ENCODE measurements at regions not wholly inside any gene's neighbourhood (a gene's known extent, or its start where the extent isn't known, plus 50 kb on each side); places are given as distances from the start of the nearest gene placed in this dataset.

DNA sequence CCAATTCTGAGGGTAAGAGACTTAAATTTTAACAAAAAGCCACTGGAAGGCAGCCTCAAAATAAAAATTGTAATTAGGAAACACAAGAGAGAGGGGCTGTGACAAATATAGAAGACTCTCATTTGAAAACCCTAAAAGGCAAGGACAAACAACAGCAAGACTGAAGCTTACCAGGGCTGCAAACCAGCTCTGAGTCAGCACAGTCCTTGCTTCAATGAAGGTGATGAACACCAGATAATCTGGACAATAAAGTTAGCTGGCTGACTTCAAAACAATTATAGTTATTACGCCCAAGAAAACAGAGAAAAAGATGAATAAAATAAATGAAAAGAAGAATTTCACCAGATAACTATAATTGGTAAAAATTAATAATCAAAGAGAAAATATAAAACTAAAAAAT lies 149.3 kb upstream of the NSMCE3 start:
- no peak for DNase-seq

DNA sequence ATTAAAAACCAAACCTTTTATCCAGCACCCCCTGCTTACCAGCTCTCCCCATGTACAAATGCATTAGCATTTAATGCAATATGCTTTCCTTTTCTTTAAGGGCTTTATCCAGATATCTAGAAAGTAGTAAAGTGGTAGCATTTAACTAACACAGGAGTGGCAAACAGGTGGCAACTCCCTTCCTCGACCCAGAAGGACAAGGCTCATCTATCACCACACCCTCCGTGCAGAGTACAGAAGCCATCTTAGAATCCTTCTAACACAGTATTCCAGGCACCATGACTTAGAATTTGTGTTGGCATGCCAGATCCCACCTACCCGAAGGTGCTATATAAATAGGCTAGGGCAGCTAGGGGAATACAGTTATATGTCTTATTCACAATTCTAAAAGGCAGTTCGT lies 148.6 kb upstream of the NSMCE3 start:
- DNase-seq, result no peak

DNA sequence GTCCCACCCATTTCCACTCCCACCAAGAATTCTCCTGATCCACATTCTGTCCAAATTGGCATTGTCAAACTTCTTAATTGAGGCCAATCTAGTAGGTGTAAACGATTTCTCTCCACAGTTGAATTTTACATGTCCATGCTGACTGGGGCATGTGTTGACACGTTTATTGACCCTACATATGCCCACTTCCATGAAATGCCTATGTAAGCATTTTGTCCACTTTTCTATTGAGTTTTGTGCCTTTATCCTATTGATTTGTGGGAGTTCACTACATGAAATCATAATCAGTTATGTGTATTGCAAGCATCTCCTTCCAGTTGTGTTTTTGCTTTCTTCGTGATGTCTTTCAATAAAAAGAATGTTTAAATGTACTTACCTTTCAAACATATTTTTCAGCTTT lies 141.7 kb upstream of the NSMCE3 start:
- DNase-seq, result no peak

DNA sequence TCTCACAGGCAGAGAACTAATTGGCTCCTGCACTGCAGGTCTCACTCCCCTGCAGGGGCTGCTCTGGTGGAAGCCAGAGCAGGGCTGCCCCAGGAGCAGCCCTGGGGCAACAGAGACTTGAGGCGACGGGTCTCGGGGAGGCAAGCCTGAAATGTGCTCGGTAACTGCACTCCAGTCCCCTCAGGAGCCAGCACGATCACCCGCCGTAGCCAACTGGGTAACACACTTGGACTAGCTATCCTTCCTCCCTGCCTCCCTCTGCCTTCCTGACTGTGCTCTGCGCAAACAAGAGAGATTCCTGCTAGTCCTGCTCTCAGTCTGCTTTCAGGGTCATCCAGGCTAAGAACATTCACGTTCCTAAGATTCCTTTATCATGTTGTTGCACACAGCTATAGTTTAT lies 140.7 kb upstream of the NSMCE3 start:
- DNase-seq, result no peak

GRCh38 chr15:29409890-29410289 lies 140.3 kb upstream of the NSMCE3 start:
- no peak for DNase-seq

- DNase-seq, result no peak
These were observed 135.9 kb upstream of the NSMCE3 start for GRCh38 chr15:29405564-29405963.

DNA sequence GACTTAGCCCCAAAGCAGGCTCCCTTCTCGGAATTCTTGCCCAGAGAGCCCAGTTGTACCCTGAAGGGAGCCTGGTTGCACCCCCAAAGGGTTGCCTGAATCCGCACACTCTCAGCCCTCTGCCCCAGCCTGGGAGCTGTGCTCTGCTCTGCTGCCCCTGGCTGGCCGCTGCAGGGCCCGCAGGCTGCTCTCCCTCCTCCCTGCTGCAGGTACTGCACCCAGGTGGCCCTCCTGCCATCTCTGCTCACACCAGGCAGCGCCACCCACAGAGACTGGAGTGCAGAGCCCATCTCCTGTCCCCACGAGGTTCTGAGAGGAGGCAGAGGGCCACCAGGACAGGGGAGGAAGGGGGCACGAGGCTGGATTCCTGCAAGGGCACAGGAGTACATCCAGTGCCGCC lies 134.2 kb upstream of the NSMCE3 start:
- DNase-seq, result no peak

GRCh38 chr15:29401644-29402043 lies 132.0 kb upstream of the NSMCE3 start:
- no peak for DNase-seq

DNA sequence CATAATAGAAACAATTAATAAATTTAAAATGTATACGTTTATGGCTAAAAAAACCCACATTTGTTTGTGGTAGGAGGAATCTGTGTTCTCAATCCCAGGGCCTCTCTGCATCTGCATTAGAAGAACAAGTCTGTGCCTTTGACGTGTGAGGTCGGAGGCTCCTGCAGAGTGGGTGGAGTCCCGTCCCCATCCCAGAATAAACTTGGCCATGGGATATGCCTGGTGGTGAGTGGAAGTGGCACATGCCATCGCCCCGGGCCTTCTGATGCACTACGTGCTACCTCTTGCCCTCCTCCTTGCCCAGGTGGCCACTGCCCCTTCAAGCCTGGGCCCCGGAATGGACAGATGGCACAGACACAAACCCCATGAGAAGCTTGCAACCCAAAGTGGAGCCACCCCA lies 131.1 kb upstream of the NSMCE3 start:
- no peak for DNase-seq

- no peak for DNase-seq
These were observed 129.3 kb upstream of the NSMCE3 start for GRCh38 chr15:29398907-29399306.

- no peak for DNase-seq
These were observed 126.7 kb upstream of the NSMCE3 start for GRCh38 chr15:29396176-29396811.

DNA sequence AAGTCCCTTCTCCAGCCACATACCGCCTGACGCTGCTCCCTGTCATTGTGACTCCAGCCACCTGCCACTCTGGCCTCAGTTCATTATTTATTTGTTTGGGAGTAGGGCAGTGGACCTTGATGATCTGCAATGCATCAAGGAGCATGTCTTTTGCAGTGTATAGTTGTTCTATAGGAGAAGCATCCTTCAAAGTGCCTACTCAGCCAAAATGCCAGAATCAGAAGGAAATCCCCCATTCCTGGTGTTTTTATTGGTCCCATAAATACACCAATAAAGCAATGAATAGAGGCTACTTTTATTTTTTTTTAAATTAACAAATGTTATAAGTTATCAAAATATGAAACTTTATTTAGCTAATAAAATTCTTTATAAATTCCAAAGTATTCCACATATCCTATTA lies 123.8 kb upstream of the NSMCE3 start:
- DNase-seq, result no peak

GRCh38 chr15:29392358-29392757 lies 122.7 kb upstream of the NSMCE3 start:
- no peak for DNase-seq

- DNase-seq, result no peak
These were observed 120.4 kb upstream of the NSMCE3 start for GRCh38 chr15:29390051-29390450.

GRCh38 chr15:29386523-29386922 lies 116.9 kb upstream of the NSMCE3 start:
- no peak for DNase-seq

GRCh38 chr15:29383367-29383766 lies 113.7 kb upstream of the NSMCE3 start:
- no peak for DNase-seq

GRCh38 chr15:29382862-29383261 lies 113.2 kb upstream of the NSMCE3 start:
- DNase-seq, result no peak

GRCh38 chr15:29380466-29380865 lies 110.8 kb upstream of the NSMCE3 start:
- DNase-seq, result no peak

GRCh38 chr15:29379647-29380046 lies 110.0 kb upstream of the NSMCE3 start:
- DNase-seq, result no peak

- DNase-seq, result no peak
These were observed 107.5 kb upstream of the NSMCE3 start for GRCh38 chr15:29377161-29377560.

GRCh38 chr15:29376590-29376989 lies 107.0 kb upstream of the NSMCE3 start:
- no peak for DNase-seq

DNA sequence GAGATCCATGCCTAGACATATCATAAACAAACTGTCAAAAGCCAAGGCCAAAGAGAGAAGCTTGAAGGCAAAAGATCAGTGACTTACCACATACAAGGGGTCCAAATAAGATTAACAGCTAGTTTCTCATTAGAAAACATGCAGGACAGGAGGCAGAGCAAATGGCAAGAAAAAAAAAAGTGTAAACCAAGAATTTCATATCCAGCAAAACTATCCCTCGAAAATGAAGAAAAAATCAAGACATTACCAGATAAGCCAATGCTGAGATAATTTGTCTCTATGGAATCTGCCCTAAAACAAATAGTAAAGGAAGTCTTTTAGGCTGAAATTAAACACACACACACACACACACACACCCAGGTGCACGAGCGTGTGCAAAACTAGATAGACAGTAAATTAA lies 99.6 kb upstream of the NSMCE3 start:
- DNase-seq, result no peak

- DNase-seq, result no peak
These were observed 94.9 kb upstream of the NSMCE3 start for GRCh38 chr15:29364426-29365078.

GRCh38 chr15:29361560-29361959 lies 91.9 kb upstream of the NSMCE3 start:
- DNase-seq, result no peak

- no peak for DNase-seq
These were observed 90.5 kb upstream of the NSMCE3 start for GRCh38 chr15:29360152-29360551.

Data from left hindlimb (tissue), 1 donor.